Upper lobe of left lung (tissue), 6 donors: ENCODE measurements at regions not wholly inside any gene's neighbourhood (a gene's known extent, or its start where the extent isn't known, plus 50 kb on each side); places are given as distances from the start of the nearest gene placed in this dataset.

Experiments used
- ATAC-seq, 2 donors: fragments of 200-7000 bp; cut with Tn5 transposase; one replicate each; pipeline ENCODE4 v1.9.1; 2022; ENCODE audit warnings: mild to moderate bottlenecking in 2 of 2, moderate library complexity in 2 of 2; ENCODE audit not compliant: low FRiP score in 2 of 2
- DNase-seq, 2 donors: peaks; one replicate each; pipeline ENCODE4 v3.0.0-alpha.2; 2019 to 2020
- H3K27ac ChIP-seq, 4 donors: fragments of 200-600 bp; sonication (generic); one replicate each; pipeline ENCODE4 v1.5.1; 2016 to 2019
- H3K27me3 ChIP-seq, 4 donors: fragments of 200-600 bp; sonication (generic); one replicate each; pipeline ENCODE4 v1.5.1; 2017 to 2019
- H3K36me3 ChIP-seq, 4 donors: fragments of 200-600 bp; sonication (generic); one replicate each; pipeline ENCODE4 v1.5.1; 2016 to 2019
- H3K4me1 ChIP-seq, 4 donors: fragments of 200-600 bp; sonication (generic); one replicate each; pipeline ENCODE4 v1.5.1; 2018 to 2019
- H3K4me3 ChIP-seq, 4 donors: fragments of 200-600 bp; sonication (generic); one replicate each; pipeline ENCODE4 v1.5.1; 2017 to 2019; ENCODE audit warnings: mild to moderate bottlenecking in 2 of 4, moderate library complexity in 1 of 4
- H3K9me3 ChIP-seq, 4 donors: fragments of 200-600 bp; sonication (generic); one replicate each; pipeline ENCODE4 v1.5.1; 2018 to 2019
- EP300 ChIP-seq, 4 donors: sonication (generic); formaldehyde crosslinking; IDR thresholded peaks; one replicate each; pipeline ENCODE4 v1.5.1; 2017; ENCODE audit warnings: antibody characterized with exemption in 4 of 4, control low read depth in 2 of 4
- POLR2A ChIP-seq, 4 donors: fragments of 450-650 bp; IDR thresholded peaks; one replicate each; pipeline ENCODE4 v1.5.1; 2016 to 2017; ENCODE audit warnings: antibody characterized with exemption in 4 of 4, mild to moderate bottlenecking in 2 of 4
- POLR2AphosphoS5 ChIP-seq, 2 donors: sonication (generic); formaldehyde crosslinking; IDR thresholded peaks; one replicate each; pipeline ENCODE4 v1.5.1; 2017; ENCODE audit warnings: antibody characterized with exemption in 2 of 2
- WGBS, 2 donors: methylation state at CpG; one replicate each; pipeline ENCODE4 v1.1.5; 2017 to 2018; 5-methylcytosine and 5-hydroxymethylcytosine counted together
- TF ChIP-seq, protein P1 (sequence below), 6 experiments: fragments of 450-650 bp in 4 of 6; fragments of 200-600 bp in 2 of 6; sonication (generic) in 2 of 6; IDR thresholded peaks; one replicate each; pipeline ENCODE4 v1.5.1; 2016 to 2019; ENCODE audit warnings: antibody characterized with exemption in 6 of 6
- donor health status: DM: no; HTN: no; CAD: no; lungs with moderate emphysema.
- donor health status: DM: no; HTN: yes; CAD: no; lungs with severe emphysema.

DNA sequence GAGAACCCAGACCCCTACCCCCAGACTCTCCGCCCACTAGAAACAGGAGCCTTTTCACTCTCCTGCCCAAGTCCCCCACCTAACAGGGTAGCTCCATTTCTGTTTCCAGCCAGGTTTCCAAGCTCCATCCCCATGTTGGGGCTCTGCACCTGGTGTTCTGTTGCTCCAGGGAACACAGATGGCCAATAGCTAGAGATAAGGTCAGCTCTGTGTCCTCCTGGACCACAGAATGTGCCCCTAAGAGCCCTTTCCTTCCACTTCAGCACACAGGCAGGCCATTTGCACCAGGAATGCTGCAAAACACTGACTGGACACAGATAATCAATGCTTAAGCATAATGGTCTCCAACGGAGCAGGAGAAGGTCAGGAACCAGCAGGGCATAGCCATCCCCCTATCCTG lies 159.4 kb downstream of the QRSL1 start:
- no peak for ATAC-seq
- TF ChIP-seq EP300 (IDR thresholded peaks at IDR 0.05) (no peak), POLR2AphosphoS5 (IDR thresholded peaks at IDR 0.05) (no peak), POLR2A (IDR thresholded peaks at IDR 0.05) (no peak)
- TF ChIP-seq, protein P1, sequence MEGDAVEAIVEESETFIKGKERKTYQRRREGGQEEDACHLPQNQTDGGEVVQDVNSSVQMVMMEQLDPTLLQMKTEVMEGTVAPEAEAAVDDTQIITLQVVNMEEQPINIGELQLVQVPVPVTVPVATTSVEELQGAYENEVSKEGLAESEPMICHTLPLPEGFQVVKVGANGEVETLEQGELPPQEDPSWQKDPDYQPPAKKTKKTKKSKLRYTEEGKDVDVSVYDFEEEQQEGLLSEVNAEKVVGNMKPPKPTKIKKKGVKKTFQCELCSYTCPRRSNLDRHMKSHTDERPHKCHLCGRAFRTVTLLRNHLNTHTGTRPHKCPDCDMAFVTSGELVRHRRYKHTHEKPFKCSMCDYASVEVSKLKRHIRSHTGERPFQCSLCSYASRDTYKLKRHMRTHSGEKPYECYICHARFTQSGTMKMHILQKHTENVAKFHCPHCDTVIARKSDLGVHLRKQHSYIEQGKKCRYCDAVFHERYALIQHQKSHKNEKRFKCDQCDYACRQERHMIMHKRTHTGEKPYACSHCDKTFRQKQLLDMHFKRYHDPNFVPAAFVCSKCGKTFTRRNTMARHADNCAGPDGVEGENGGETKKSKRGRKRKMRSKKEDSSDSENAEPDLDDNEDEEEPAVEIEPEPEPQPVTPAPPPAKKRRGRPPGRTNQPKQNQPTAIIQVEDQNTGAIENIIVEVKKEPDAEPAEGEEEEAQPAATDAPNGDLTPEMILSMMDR (IDR thresholded peaks at IDR 0.05) = no peak
- Histone ChIP-seq H3K36me3 (no peaks in the 10 kb centered on the region), H3K4me3 (no peak overlapping the region), H3K9me3 (no peaks in the 10 kb centered on the region), H3K4me1 (peaks cover 0 to 6% (median 0%) of the 10 kb centered on the region in 4 donors), H3K27ac (no peak overlapping the region), H3K27me3 (no peaks in the 10 kb centered on the region)
- no peak for DNase-seq
- 78 to 100% methylated on average over 1 to 2 of the region's 2 CpGs for WGBS, 2 donors

DNA sequence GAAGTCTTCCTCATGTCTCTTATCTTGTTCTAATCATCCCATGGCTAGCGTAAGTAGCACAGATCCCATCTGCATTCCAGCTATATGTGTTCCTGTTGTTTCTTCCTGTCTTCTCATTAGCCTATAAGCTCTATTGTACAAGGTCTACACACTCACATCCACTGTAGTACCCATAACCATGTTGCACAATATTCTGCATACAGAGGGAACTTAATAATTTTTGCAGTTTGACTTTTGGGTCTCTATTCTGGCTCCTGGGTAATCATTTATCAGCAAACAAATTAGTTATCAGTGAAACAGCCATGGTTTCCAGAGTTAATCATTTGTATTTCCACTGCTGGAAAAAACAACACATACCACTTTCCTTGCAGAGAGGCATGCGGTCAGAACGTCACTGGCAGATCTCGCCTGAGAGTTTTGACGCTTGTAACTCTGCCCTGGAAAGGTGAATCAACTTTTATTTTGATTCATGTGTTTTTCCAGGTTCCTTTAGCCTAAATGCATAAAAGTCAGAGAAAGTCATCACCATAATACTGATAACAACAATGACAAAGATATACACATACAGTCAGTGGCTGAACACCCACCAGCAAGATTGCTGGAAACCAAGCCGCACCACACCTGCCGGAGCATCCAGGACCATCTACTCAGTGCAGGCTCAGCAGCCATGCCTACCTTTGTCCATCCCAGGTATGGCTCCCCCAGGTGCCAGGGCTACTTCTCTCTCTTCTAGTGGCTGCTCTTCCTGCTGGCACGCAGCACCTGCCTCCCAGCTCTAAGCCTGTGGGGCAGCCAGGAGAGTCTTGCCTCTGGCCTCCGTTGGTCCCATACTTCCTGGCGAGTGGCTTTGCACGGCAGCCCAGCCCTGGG lies 158.2 kb downstream of the QRSL1 start:
- H3K36me3 ChIP-seq = no peaks in the 10 kb centered on the region
- ATAC-seq (no peak), DNase-seq (no peak)
- H3K9me3 ChIP-seq = no peaks in the 10 kb centered on the region
- peaks cover 0 to 6% (median 0%) of the 10 kb centered on the region in 4 donors for H3K4me1 ChIP-seq
- H3K27me3 ChIP-seq = no peaks in the 10 kb centered on the region
- TF ChIP-seq, protein P1 (IDR thresholded peaks at IDR 0.05) = no peak
- H3K4me3 ChIP-seq = no peak overlapping the region
- H3K27ac ChIP-seq = no peak overlapping the region
- WGBS, 2 donors = 74 to 84% methylated on average over 11 of the region's 11 CpGs

DNA sequence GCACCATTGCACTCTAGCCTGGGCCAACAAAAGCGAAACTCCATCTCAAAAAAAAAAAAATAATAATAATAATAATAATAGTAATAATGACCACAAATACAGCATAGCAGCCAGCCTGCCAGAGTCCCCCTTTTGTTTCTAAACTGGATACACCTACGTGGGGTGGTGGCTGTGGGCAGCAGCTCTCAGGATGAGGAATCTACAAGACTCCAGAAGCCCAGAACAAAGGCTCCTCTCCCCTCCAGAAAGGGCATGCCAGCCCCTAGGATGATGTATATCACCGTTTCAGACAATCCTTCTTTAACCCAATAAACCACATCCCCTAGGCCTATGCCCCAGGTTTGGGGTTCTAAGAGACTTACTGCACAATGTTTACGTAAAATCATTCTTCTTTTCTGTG lies 155.9 kb downstream of the QRSL1 start:
- ATAC-seq = no peak

DNA sequence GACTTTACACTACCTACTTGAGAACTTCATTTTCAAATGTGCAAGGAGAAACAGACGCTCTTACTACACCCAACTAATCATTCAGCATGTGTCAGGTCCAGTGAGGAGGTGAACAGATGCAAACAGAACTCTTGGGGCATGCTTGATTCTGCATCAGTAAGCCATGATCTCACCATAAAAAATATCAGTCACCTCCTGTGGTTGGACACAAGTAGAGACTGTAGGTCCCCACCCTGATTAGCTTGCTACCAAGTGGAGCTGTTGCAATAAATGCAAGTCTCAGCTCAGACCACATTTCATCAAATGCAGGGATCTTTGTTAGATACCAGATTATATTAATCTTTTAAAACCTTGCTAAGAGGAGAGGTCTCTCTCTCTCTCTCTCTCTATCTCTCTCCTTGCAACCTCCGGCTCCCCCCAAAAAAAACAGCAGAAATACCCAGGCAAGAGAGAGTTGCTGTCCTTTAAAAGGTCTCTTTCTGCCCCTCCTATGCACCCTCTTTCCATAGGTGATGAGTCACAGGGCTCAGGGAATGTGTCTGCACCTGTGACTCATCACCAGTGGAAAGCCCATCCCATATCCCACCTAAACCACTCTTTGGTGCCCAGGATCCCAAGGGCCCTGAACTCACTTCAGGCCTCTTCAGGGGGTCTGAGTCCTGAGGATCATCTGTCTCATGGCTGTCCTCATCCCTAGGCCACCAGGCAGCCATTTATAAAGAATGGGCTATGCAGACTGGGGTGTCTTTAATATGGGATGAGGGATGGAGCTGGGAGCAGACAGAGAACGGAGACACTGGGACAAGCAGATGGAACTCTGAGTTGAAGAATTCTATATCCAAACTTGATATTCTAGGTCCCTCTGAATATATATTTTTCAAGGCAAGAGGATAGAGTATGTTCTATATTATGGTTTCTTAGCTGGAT lies 154.5 kb downstream of the QRSL1 start:
- DNase-seq = no peak
- Histone ChIP-seq H3K9me3 (peaks cover 0 to 8% (median 0%) of the 10 kb centered on the region in 4 donors), H3K4me3 (no peak overlapping the region), H3K27me3 (no peaks in the 10 kb centered on the region), H3K27ac (no peak overlapping the region), H3K36me3 (no peaks in the 10 kb centered on the region), H3K4me1 (peaks cover 0 to 6% (median 0%) of the 10 kb centered on the region in 4 donors)
- 90 to 91% methylated on average over 3 of the region's 3 CpGs for WGBS, 2 donors
- TF ChIP-seq EP300 (IDR thresholded peaks at IDR 0.05) (no peak), POLR2A (IDR thresholded peaks at IDR 0.05) (no peak), POLR2AphosphoS5 (IDR thresholded peaks at IDR 0.05) (no peak)
- TF ChIP-seq, protein P1 (IDR thresholded peaks at IDR 0.05) = no peak
- no peak for ATAC-seq

More for the DNA sequence above, 155.9 kb downstream of the QRSL1 start:
- TF ChIP-seq, protein P1 (IDR thresholded peaks at IDR 0.05) = no peak
- TF ChIP-seq EP300 (IDR thresholded peaks at IDR 0.05) (no peak), POLR2A (IDR thresholded peaks at IDR 0.05) (no peak), POLR2AphosphoS5 (IDR thresholded peaks at IDR 0.05) (no peak)
- peaks cover 0 to 6% (median 0%) of the 10 kb centered on the region in 4 donors for H3K4me1 ChIP-seq
- DNase-seq = no peak
- H3K9me3 ChIP-seq = no peaks in the 10 kb centered on the region
- H3K27ac ChIP-seq = no peak overlapping the region
- H3K4me3 ChIP-seq = no peak overlapping the region
- no peaks in the 10 kb centered on the region for H3K36me3 ChIP-seq
- H3K27me3 ChIP-seq = no peaks in the 10 kb centered on the region
- 56 to 58% methylated on average over 4 of the region's 4 CpGs for WGBS, 2 donors
